ENCODE measurements at regions not wholly inside any gene's neighbourhood (a gene's known extent, or its start where the extent isn't known, plus 50 kb on each side); places are given as distances from the start of the nearest gene placed in this dataset.
"Not testable (repeated sequence)": the region's sequence is repeated elsewhere in the genome, so short reads cannot be mapped to it uniquely, and the experiment has no call there.

DNA sequence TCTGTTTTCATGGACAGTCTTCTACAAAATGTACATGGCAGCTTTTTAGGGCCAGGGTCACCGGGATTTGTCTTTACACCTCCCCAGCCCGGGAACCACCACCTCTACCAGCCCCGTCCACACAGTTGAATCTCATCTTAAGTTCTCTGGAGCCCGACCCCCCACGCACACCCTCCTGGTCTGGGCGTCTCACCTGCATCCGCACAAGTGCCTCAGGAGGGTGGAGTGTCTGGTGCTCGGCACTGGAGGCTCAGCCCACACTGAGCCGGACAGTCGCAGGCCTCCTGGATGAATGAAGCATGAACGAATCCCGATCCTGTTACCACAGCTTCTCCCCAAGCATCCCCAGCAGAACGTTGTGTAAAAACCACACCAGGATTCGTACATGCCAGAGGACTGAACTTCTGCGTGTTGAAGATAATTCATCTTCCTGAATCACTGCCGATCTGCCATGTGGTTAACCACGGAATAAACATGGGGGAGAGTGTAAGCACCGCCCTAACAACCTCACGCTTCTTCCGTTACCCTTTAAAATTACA, 162.0 kb downstream of the RTP5 start:
- DNase-seq: no peak

DNA sequence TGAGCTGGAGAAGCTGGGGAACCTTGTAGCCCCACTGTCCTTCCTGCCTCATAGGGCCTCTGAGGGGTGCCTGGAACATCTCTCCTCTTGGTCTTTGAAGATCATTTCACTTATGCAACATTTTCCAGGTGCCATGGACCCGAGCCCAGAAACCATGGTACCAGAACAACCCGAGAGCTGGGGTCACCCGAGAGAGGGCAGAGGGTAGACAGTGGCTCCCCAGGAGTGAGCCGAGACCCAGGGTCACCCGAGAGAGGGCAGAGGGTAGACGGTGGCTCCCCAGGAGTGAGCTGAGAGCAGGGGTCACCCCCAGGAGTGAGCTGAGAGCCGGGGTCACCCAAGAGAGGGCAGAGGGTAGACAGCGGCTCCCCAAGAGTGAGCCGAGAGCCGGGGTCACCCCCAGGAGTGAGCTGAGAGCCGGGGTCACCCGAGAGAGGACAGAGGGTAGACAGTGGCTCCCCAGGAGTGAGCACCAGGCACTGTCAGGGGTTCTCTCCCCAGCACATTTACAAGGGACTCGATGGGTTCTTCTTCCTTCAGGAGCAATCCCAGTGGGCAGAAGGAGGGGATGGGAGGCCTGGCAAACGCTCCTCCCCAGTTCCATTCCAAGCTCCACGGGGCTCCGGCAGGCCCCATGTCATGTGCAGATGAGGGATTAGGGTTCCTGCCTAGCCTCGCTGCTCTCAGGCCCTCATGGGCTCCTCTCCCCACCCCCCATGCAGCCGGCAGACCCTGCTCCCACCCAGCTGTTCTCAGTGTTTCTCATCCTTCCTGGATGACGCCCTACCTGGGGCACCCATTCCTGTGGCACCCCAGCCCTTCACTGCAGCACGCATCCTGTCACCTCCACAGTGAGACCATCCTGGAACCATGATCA, 163.5 kb downstream of the RTP5 start:
- DNase-seq: no peak

DNA sequence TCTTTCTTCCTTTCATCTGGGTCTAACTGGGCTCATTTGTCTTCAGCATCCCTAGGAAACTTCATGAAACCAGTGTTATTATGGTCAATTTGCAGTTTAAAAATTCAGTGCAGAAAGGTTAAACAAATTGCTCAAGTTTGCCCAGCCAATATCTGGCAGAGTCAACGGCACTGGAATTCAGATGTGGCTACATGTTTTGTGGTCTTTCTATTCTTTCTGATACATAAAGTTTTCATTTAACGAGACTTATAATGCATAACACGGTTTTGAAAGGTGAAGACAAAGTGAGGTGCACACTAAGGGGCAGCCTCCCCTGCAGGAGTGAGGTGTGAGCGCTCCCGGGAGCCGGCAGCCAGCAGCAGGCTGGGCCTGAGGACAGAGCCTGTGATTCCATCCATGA, 164.6 kb downstream of the RTP5 start:
- DNase-seq: no peak

DNA sequence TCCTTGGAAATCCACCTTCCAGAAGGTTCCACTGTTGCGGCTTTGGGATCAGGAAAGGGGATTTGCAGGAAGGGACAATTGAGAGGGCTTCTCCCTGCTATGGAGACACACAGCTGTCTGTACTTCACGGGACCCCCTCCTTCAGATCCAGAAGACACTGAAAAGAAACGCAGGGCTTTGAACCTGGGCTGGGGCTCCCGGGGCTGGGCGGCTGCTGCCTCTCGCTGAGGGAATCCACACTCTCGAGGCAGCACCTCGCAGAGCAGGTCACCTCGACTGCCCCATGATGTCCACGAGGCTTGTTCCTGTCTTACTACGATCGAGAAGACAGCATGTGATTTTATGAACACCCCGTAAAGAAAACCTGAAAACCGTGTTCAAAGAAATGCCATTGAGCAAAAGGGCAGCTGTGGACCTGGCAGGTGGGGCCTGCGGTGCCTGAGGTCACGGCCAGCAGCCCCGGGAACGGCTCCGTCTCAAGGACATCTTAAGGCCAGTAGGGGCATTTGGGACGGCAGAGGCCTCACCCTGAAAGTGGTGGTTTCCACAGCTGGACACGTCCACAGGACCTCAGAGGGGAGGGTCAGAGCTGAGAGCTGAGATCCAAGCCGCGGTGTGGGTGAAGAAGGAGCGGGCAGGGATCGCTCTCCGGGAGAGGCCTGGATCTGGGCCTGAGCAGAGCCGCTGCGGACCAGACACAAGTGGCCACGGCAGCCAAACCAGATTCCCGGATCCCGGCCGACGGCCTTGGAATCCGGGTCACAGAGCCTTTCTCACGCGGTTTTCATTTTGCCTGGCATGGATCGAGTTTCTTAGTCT, 165.7 kb downstream of the RTP5 start:
- DNase-seq: no peak

DNA sequence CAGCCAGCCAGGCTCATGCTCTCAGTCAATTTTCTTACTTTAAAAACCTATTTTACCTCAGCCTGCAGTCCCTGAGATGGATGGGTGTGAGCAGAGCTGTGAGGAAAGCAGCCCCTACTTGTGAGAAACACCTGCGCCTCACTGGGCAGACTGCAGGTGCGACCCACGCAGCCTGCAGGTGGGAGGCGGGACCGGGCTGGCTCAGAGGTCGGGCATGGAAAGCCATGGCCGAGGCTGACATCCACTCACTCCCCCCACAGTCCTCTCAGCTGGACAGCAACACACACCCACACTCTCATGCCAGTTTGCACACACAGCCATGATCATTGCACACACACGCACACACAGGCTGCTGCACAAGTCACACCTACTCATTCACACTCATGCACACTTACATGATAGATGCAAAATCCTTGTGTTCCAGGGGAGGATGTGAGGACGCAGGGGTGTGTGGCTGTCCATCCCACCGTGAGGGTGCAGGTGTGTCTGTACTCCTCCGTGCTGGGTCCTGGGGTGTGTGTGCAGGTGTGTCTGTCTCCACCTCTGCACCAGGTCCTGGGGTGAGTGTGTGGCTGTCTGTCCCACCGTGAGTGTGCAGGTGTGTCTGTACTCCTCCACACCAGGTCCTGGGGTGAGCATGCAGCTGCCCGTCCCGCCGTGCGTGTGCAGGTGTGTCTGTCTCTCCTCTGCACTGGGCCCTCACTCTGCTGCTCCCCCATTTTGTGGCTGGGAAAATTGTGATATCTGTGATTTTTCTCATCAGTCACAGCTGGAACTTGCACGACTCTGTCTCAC, 166.5 kb downstream of the RTP5 start:
- no peak for DNase-seq

DNA sequence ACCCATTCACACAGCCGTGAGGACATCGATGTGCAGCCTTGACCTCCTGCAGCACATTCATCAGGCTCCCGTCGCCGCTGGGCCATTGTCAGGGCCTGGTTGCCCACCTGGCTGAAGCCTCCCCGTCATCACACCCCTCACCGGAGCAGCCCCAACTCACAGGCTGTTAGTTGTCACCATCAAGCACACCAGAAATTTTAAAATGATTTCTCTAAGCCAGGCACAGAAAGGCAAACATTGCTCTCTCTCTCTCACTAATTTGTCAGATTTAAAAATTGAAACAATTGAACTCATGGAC, 167.1 kb downstream of the RTP5 start:
- no peak for DNase-seq

DNA sequence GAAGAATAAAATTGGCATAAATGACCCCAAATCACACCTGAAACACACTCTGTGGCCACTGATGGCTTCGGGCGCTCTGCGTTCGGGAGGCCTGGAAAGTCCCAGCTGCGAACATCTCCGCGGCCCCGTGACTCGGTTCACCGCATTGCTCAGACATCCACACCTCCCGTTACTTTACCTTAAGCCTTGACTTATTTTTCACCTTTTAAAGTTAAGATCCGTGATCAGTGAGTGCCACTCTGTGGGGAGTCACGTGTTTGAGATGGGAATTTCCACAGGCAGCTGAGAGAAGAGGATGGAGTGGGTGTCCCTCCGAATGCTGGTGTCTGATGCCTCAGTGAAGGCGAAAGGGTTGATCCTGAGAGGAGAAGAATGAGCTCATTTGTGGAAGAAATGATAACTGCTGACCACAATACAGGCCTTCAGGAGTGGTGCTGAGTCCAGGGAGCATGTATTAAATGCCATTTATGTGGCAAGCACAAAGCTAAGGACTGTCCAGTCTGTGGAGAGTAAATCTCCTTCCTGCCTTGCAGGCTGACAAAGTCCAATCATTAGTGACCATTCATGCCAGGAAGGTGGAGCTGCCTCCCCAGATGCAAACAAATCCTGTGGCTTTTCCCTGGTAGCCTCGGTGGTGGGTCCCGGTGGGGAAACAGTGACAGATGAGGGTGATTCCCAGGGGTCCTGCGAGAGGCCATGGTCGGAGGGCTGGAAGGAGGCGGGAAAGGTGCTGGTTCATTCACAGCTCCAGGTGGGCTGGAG, 168.8 kb downstream of the RTP5 start:
- DNase-seq: no peak

DNA sequence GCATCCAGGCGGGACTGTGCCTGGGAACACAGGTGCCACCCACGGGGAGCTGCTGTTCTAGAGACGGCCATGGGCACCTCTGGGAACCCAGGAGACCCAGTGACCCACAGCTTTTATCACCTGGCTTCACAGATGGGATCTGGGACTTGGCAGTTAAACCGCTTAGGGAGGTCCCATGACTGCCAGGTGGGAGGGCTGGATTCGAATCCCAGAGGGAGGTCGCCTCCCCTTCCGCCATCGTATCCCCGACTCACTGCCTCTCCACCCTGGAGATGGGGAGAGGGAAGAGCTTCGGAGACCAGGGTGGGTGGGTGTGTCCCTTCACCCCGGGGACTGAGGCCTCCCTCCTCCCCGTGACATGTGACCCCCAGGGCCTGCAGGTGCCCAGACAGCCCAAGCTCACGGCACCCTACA, 169.4 kb downstream of the RTP5 start:
- no peak for DNase-seq

DNA sequence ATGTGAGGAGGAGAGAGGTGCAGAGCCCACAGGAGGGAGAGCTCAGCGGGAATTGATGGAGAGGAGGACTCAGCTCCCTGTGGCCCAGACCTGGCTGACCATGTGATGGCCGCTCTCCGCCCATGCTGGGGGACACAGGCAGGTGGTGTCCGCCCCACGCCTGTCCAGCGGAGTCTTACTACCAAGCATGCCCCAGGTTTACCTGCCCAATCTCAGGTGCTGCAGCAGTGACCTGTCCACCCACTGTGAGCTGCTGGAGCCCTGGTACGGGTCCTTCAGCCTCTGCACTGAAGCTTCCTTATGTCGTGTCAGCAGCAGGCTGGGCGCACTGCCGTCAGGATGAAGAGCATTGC, 170.8 kb downstream of the RTP5 start:
- no peak for DNase-seq

DNA sequence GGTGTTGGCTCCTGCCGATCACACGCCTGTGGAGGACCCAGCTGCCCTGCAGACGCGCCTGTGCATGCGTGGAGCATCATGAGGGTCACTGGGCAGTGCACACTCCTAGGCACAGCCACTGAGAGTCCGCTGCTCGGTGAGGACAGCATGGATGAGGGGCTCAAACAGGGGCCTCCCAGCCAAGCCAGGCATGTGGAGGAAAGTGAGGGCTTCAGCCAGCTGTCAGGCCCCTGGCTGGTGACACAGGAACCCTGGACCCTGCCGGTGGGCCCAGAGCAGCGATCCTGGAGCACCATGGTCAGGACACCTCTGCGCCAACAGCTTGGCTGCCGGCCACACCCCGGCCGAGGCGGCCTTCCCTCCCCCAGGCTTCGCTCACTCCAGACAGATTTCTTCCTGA, 171.2 kb downstream of the RTP5 start:
- no peak for DNase-seq

DNA sequence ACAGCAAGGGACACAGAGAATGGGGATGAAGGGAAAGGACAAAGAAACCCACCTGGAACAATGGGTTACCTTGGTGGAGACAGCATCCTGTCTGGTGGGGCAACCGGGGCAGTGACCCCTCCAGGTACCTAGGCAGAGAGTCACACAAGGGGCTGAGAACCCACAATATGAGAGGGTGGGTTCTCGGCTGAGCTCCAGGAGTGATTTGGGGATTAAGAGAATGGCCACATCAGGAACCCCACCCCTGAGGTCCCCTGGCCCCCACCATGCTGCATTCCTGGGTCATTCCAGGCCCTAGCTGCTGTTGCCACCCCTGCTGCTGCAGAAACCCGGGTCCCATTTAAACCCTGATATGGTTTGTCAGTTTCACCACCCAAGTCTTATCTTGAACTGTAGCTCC, 172.3 kb downstream of the RTP5 start:
- DNase-seq: no peak

DNA sequence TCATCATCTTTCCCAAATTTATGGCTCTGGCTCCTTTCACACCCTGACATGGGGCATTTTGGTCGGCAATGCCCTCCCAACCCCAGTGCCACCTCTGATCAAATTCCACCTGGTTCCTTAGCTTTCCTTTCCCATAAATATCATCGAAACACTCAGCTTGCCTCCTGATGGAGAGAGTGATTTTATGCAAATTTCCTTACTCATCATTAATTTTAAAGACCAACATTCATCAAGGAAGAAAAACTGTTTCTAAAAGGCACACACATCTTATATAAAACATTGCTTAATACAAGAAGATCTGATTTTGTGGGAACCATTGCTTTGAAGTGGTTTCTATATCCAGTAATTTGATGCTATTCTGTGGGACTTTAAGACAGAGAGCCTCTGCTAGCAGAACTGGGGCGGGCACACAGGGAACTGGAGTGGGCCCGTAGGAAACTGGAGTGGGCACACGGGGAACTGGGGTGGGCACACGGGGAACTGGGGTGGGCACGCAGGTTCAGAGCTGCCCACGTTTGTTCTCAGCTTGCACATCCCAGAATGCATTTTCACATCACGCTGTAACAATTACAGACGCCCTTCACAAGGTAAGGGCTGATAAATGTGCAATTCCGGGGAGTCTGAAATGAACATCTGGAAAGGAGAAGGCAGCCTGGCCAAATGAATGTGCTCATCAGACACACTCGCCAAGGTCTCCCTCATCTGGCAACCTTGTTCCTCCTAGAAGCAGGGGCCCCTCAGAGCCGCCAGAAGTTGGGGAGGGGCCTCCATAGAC, 174.2 kb downstream of the RTP5 start:
- no peak for DNase-seq

DNA sequence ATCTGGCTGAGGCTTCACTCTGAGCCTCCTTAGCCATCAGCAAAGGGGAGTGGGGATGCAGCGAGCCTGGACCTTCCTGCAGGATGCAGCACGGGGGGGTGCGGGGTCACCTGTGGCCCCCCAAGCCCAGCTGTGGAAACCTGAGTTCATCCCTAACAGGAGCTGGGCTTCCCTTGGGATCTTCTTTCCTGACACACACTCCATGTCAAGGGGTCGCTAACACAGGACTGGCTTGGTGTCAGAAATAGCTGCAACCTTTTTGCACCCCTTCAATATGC, 174.7 kb downstream of the RTP5 start:
- no peak for DNase-seq

DNA sequence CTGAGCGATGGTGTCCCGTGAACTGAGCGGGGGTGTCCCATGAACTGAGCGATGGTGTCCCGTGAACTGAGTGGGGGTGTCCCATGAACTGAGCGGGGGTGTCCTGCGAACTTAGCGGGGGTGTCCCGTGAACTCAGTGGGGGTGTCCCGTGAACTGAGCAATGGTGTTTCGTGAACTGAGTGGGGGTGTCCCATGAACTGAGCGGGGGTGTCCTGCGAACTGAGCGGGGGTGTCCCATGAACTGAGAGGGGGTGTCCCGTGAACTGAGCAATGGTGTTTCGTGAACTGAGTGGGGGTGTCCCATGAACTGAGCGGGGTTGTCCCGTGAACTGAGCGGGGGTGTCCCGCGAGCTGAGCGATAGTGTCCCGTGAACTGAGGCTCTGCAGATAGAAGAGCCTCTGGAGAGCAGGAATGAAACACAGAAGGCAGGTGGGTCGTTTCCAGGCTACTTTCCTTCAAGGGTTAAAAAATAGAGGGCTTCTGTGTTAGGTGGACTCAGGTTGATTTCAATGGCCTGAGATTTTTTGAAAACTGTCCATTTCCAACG, 176.1 kb downstream of the RTP5 start:
- not testable (repeated sequence) for DNase-seq

DNA sequence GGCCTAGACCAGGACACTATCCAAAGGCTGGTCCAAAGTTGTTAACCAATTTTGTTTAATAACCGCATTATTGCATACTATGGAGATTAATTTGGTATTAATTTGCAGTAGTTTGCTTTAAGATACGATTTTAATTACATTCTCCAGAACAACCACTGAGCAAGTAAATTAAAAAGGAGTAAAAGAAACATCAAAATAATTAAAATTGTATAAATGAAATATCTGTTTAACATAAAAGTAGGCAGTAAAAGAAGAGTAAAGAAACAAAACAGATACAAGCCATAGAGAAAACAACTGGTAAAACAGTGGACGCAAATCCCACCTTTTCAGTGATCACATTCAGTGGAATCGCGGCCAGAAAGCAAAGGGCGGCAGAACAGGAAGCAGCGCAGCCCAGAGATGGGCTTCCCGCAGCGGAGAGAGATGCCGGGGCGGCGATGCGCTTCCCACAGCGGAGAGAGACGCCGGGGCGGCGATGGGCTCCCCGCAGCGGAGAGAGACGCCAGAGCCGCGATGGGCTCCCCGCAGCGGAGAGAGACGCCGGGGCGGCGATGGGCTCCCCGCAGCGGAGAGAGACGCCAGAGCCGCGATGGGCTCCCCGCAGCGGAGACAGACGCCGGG, 176.8 kb downstream of the RTP5 start:
- no peak for DNase-seq

DNA sequence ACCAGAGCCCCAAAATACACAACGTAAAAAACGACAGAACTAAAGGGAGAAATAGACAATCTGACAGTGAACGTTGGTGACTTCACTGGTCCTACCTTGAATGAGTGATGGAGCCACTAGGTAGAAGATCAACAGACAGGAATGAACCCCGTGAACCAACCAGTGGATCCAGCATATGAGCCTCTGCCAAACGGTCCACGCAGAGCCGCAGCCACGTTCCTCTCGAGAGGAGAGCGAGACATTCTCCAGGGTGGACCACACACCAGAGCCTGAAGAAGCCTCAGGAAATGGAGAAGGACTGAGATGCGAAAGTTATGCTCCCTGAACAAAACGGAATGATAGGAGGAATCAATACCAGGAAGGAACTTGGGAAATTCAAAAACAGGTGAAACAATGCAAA, 178.4 kb downstream of the RTP5 start:
- no peak for DNase-seq

DNA sequence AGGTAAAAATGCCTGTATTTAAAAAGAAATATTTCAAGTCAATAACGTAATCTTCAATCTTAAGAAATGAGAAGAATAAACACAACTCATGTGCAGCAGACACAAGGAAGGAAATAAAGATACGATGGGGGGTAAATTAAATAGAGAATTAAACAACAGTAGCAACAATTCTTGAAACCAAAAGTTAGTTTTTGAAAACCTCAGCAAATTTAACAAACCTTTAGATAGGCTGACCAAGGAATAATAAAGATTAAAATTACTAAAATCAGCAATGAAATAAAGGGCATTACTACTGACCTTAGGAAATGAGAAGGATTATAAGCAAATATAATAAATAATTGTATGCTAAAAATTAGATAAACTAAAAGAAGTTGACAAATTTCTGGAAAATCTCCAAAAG, 178.9 kb downstream of the RTP5 start:
- DNase-seq: no peak

DNA sequence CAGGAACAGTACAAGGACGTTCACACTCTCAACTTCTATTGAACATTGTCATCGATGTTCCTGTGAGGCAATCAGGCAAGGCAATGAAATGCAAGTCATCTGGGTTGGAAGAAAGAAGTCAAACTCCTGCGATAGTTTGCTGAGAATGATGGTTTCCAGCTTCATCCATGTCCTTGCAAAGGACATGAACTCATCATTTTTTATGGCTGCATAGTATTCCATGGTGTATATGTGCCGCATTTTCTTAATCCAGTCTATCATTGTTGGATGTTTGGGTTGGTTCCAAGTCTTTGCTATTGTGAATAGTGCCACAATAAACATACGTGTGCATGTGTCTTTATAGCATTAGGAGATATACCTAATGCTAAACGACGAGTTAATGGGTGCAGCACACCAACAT, 180.0 kb downstream of the RTP5 start:
- not testable (repeated sequence) for DNase-seq

DNA sequence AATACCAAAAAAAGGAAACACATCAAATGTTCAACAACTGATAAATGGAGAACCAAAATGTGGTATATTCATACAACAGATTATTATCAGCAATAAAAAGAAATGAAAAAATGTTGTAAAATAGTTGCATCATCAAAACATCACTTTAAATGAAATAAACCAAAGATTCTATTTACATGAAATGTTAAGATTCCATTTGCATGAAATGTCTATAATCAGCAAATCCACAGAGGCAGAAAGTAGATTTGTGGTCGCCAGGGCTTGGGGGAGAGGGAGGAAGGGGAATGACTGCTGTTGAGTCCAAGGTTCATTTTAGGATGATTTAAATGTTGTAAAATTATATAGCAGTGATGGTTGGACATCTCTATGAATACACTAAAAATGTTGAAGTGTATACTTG, 181.9 kb downstream of the RTP5 start:
- no peak for DNase-seq

DNA sequence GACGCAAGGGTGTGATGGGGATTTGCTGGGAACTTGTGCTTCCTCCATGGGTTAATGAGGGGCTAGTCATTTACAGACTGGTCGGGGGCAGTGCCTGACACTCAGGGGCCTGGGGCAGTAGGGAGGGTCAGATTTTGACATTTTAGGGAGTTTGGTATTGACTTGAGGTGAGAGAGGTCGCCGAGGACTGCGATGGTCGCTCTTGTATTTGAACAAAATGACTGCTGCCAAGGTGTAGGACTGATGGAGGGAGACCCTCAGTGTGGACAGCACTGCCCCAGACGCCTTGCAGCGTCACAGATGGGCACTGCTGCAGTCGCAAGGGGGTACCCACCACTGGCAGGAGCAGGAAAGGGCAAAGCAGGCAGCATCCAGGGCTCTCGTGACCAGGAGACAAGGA, 182.9 kb downstream of the RTP5 start:
- DNase-seq: no peak

DNA sequence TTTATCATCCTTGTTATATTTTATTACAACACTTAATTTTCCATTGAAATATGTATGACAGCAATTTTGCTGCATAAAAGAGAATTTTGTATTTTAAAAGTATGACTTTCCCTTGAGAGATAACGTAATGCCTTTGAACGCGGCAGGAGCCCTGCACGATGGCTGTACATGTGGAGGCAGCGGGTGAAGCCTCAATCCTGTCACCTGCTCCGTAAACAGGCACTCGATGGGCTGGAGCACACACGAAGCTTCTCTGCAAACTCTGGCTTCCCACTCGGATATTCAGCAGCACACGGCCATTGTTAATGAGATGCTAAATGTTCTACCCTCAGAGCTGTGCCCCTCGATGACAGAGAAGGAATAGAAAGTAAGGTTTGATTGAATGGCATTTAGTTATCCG, 184.4 kb downstream of the RTP5 start:
- no peak for DNase-seq

All from NCI-H1105 (cell line).